ENCODE measurements at regions not wholly inside any gene's neighbourhood (a gene's known extent, or its start where the extent isn't known, plus 50 kb on each side); places are given as distances from the start of the nearest gene placed in this dataset.

- H3K36me3 Mint-ChIP-seq (ENCODE audit: low read depth): no peaks in the 10 kb centered on the region
- H3K4me3 Mint-ChIP-seq: no peak overlapping the region
- no peak for DNase-seq
- H3K27me3 Mint-ChIP-seq: peaks cover 22% of the 10 kb centered on the region
- no peak overlapping the region for H3K27ac Mint-ChIP-seq
- H3K9me3 Mint-ChIP-seq: no peaks in the 10 kb centered on the region
- no peaks in the 10 kb centered on the region for H3K4me1 Mint-ChIP-seq (ENCODE audit: low read depth)
These were observed 61.3 kb upstream of the BCL9 start for GRCh38 chr1:147479864-147480564.

GRCh38 chr1:147480565-147480935 is 60.8 kb upstream of the BCL9 start:
- Mint-ChIP-seq H3K27ac (no peak overlapping the region), H3K36me3 (ENCODE audit: low read depth) (no peaks in the 10 kb centered on the region), H3K4me1 (ENCODE audit: low read depth) (no peaks in the 10 kb centered on the region), H3K27me3 (peaks cover 22% of the 10 kb centered on the region), H3K4me3 (no peak overlapping the region), H3K9me3 (no peaks in the 10 kb centered on the region)
- DNase-seq: no peak

GRCh38 chr1:147486876-147487656 is 54.2 kb upstream of the BCL9 start:
- Mint-ChIP-seq H3K27me3 (peaks cover 3% of the 10 kb centered on the region), H3K9me3 (no peaks in the 10 kb centered on the region), H3K4me3 (no peak overlapping the region), H3K27ac (no peak overlapping the region), H3K4me1 (ENCODE audit: low read depth) (no peaks in the 10 kb centered on the region), H3K36me3 (ENCODE audit: low read depth) (no peaks in the 10 kb centered on the region)
- DNase-seq: no peak

GRCh38 chr1:147491098-147491497 is 50.2 kb upstream of the BCL9 start:
- no peak overlapping the region for H3K4me3 Mint-ChIP-seq
- DNase-seq: no peak
- H3K27ac Mint-ChIP-seq: no peak overlapping the region
- H3K4me1 Mint-ChIP-seq (ENCODE audit: low read depth): no peaks in the 10 kb centered on the region
- no peaks in the 10 kb centered on the region for H3K36me3 Mint-ChIP-seq (ENCODE audit: low read depth)
- H3K9me3 Mint-ChIP-seq: no peaks in the 10 kb centered on the region
- H3K27me3 Mint-ChIP-seq: no peaks in the 10 kb centered on the region
